Gastrocnemius medialis (tissue), 4 donors: ENCODE measurements at regions not wholly inside any gene's neighbourhood (a gene's known extent, or its start where the extent isn't known, plus 50 kb on each side); places are given as distances from the start of the nearest gene placed in this dataset.

ENCODE experiments used
- ATAC-seq, 2 donors: fragments of 150-250 bp; one replicate each; pipeline ENCODE4 v1.9.1; 2016
- DNase-seq, 2 donors: peaks; one replicate each; pipeline ENCODE4 v3.0.0-alpha.2; 2019
- H3K27ac ChIP-seq, 4 donors: fragments of 200-600 bp; sonication (generic); 1 replicate in 1 of 4; 2 replicates in 3 of 4; pipeline ENCODE4 v1.5.1; 2016 to 2018; ENCODE audit warnings: mild to moderate bottlenecking in 2 of 4, moderate library complexity in 1 of 4
- H3K27me3 ChIP-seq, 3 donors: fragments of 200-600 bp; sonication (generic) in 2 of 3; 1 replicate in 1 of 3; 2 replicates in 2 of 3; pipeline versions ENCODE4 v1.5.1 to v1.6.0; 2016 to 2019; ENCODE audit warnings: mild to moderate bottlenecking in 1 of 3, moderate library complexity in 1 of 3
- H3K36me3 ChIP-seq, 2 donors: fragments of 200-600 bp; sonication (generic) in 1 of 2; one replicate each; pipeline ENCODE4 v1.5.1; 2017 to 2018
- H3K4me1 ChIP-seq, 2 donors: fragments of 200-600 bp; sonication (generic) in 1 of 2; one replicate each; pipeline ENCODE4 v1.5.1; 2016 to 2017; ENCODE audit warnings: mild to moderate bottlenecking in 2 of 2
- H3K4me3 ChIP-seq, 4 donors: fragments of 200-600 bp; sonication (generic) in 3 of 4; 1 replicate in 1 of 4; 2 replicates in 3 of 4; pipeline ENCODE4 v1.5.1; 2016 to 2019; ENCODE audit warnings: mild to moderate bottlenecking in 2 of 4
- H3K9me3 ChIP-seq, 3 donors: fragments of 200-600 bp; sonication (generic) in 2 of 3; 1 replicate in 1 of 3; 2 replicates in 2 of 3; pipeline ENCODE4 v1.5.1; 2016 to 2019
- CTCF ChIP-seq, 5 experiments: fragments of 450-650 bp in 3 of 5; fragments of 200-600 bp in 2 of 5; sonication (generic) in 2 of 5; IDR thresholded peaks in 4 of 5; conservative IDR thresholded peaks in 1 of 5; 1 replicate in 4 of 5; 2 replicates in 1 of 5; pipeline ENCODE4 v1.5.1; 2016 to 2019; ENCODE audit warnings: antibody characterized with exemption in 5 of 5, mild to moderate bottlenecking in 3 of 5, moderate library complexity in 3 of 5
- POLR2A ChIP-seq, 2 donors: fragments of 450-650 bp; IDR thresholded peaks; one replicate each; pipeline ENCODE4 v1.6.1; 2017; ENCODE audit warnings: antibody characterized with exemption in 2 of 2, mild to moderate bottlenecking in 2 of 2, moderate library complexity in 2 of 2
- in situ Hi-C, 4 donors: fragments of 200-750 bp; cut with MboI; loops; one replicate each; pipeline versions ENCODE4 v1.15.0 to v1.8.0; 2017; ENCODE audit warnings: low sequenced_read_pairs in 4 of 4
- intact Hi-C: fragments of 100-400 bp; cut with DNase I; formaldehyde crosslinking; loops from one replicate; pipeline ENCODE4 v1.15.1; 2023; ENCODE audit warnings: low total_unique reads

GRCh38 chr9:107586493-107586892, 96.9 kb upstream of the KLF4 start:
- ATAC-seq = no peak
- TF ChIP-seq POLR2A (IDR thresholded peaks at IDR 0.05) (no peak), CTCF (IDR thresholded peaks at IDR 0.05 in 4 of 5, conservative IDR thresholded peaks at IDR 0.05 in 1 of 5) (no peak)
- no peaks in the 10 kb centered on the region for H3K4me1 ChIP-seq
- H3K9me3 ChIP-seq = no peaks in the 10 kb centered on the region
- no peaks in the 10 kb centered on the region for H3K36me3 ChIP-seq
- no peaks in the 10 kb centered on the region for H3K27me3 ChIP-seq
- no peak overlapping the region for H3K4me3 ChIP-seq
- no peak for DNase-seq
- in situ Hi-C loops (no loop called here), intact Hi-C loops (no loop called here)
- peak overlapping the region; percentile 61 to 69 (median 68) for H3K27ac ChIP-seq

GRCh38 chr9:107585465-107585864, 95.9 kb upstream of the KLF4 start:
- Histone ChIP-seq H3K27me3 (no peaks in the 10 kb centered on the region), H3K36me3 (no peaks in the 10 kb centered on the region), H3K4me3 (no peak overlapping the region), H3K27ac (no peak overlapping the region), H3K4me1 (no peaks in the 10 kb centered on the region), H3K9me3 (no peaks in the 10 kb centered on the region)
- TF ChIP-seq POLR2A (IDR thresholded peaks at IDR 0.05) = no peak
- DNase-seq (no peak), ATAC-seq (no peak)
- intact Hi-C loops = no loop called here
- in situ Hi-C loops = no loop called here

- intact Hi-C loops (no loop called here), in situ Hi-C loops (no loop called here)
- TF ChIP-seq POLR2A (IDR thresholded peaks at IDR 0.05) (no peak), CTCF (IDR thresholded peaks at IDR 0.05 in 4 of 5, conservative IDR thresholded peaks at IDR 0.05 in 1 of 5) (no peak)
- Histone ChIP-seq H3K36me3 (no peaks in the 10 kb centered on the region), H3K4me1 (no peaks in the 10 kb centered on the region), H3K27me3 (no peaks in the 10 kb centered on the region), H3K4me3 (no peak overlapping the region), H3K27ac (no peak overlapping the region), H3K9me3 (no peaks in the 10 kb centered on the region)
- ATAC-seq (no peak), DNase-seq (no peak)
These were observed 95.4 kb upstream of the KLF4 start for GRCh38 chr9:107584944-107585343.

GRCh38 chr9:107584186-107584585, 94.6 kb upstream of the KLF4 start:
- DNase-seq (no peak), ATAC-seq (no peak)
- Histone ChIP-seq H3K27ac (no peak overlapping the region), H3K36me3 (no peaks in the 10 kb centered on the region), H3K9me3 (no peaks in the 10 kb centered on the region), H3K27me3 (no peaks in the 10 kb centered on the region), H3K4me1 (no peaks in the 10 kb centered on the region), H3K4me3 (no peak overlapping the region)
- TF ChIP-seq CTCF (IDR thresholded peaks at IDR 0.05 in 4 of 5, conservative IDR thresholded peaks at IDR 0.05 in 1 of 5) (no peak), POLR2A (IDR thresholded peaks at IDR 0.05) (no peak)
- in situ Hi-C loops (no loop called here), intact Hi-C loops (no loop called here)

DNA sequence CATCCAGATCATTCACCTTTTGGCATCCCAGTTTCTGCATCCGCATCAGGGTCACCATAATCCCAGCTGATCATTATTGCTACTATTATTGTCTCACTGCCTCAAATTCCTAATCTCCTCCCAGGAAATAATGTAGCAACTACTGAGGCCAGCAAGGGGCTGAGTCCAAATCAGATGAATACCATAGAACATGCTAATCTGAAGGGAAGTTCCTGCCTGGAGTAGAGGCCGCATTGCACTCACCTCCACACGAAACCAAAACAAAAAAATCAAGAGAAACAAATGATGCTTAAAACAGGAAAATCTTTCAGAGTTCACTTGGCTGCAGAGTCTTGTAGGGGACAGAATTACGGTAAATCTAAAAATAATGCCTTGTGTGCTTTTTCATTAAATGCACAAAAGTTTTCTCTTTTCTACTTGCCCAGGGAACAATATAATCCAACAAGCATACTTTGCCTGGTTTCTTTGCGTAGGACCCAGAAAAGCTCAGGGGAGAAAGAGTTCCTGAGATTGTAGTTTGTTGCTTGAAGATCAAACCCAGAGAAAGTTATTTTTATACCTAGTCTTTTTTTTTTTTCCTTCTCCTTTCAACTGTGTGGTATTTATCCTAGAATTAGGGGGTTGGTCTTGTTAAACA, 87.7 kb upstream of the KLF4 start:
- DNase-seq (no peak), ATAC-seq (peak in 1 of 2 donors; percentile 52)
- TF ChIP-seq POLR2A (IDR thresholded peaks at IDR 0.05) = no peak
- no peak for TF ChIP-seq CTCF (IDR thresholded peaks at IDR 0.05 in 4 of 5, conservative IDR thresholded peaks at IDR 0.05 in 1 of 5)
- Histone ChIP-seq H3K9me3 (no peaks in the 10 kb centered on the region), H3K27ac (peak overlapping the region; percentile 46 to 71 (median 62)), H3K4me1 (peaks cover 0 to 5% of the 10 kb centered on the region in 2 donors), H3K36me3 (no peaks in the 10 kb centered on the region), H3K27me3 (no peaks in the 10 kb centered on the region), H3K4me3 (no peak overlapping the region)
- intact Hi-C loops = no loop called here
- in situ Hi-C loops = no loop called here
